Midbrain (tissue), 1 donor: ENCODE measurements at regions not wholly inside any gene's neighbourhood (a gene's known extent, or its start where the extent isn't known, plus 50 kb on each side); places are given as distances from the start of the nearest gene placed in this dataset.

ENCODE experiments used
- DNase-seq: peaks from one replicate; lab custom pipeline; 2025; lab: John Stamatoyannopoulos, UW

DNA sequence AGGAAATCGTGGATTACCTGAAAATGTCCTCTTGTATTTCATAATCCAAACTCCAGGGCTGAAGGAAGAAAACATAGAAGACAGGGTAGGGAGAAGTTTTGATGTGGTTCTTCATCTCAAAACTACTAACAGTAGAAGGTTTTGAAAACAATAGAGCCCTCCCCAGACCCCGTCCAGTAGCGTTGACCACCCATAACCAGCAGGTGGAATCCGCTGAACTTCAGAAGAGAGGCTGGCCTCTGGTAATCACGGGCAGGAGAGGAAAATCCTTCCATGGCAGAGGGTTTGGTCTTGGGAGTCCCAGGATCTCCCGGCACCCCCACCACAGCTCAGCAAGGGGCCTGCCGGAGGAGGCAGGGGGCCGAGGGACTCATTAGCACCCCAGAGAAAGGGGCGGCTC, 333.4 kb upstream of the RNF32 start:
- no peak for DNase-seq

DNA sequence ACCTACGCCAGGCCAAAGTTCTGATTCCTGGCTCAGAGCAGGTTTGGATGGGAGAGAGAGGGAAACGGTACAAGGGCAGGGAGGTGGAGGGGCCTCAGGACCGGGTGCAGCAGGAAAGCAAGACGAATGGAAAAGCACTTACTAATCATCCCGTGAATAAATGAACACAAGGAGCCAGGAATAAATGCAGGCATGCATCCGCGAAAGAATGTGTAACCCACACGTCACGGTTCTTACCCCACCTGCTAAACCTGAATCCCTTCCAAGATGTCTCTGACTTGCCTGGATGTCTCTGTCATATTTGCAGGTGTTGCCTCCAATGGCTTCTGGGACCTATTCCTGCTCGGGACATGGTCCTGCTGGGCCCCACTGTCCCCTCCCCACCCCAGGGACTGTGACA, 335.2 kb upstream of the RNF32 start:
- DNase-seq, result no peak

DNA sequence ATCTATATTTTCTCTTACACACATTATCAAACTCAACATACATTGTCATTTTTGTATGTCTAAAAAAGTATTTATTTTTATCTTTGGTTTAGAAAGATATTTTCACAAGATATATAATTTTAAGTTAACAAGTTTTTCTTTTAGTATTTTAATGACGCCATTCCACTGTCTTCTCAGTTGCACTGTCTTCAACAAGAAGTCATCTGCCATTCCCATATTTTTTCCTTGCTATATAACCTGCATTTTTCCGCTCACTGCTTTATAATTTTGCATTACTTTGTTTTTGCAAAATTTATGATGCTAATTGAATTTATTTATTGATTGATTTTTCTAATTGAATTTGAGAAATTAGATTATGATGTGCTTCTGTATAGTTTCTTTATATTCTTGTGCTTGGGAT, 357.8 kb upstream of the RNF32 start:
- no peak for DNase-seq

DNA sequence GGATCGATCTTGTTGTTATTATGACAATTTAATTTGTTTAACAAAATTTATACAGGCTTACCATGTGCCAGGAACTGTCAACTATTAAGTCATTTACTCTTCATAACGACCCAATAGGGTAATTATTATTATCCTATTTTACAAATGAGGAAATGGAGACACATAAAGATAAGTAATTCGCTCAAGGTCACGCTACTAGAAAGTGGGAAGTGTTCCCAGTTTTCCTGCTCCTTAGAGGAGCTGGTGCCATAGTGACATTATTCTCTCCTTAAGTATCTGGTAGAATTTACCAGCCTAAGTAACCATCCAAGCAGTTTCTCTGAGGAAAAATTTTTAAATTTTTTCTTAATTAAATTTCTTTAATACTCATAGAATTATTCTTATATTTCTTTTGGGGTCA, 360.9 kb upstream of the RNF32 start:
- no peak for DNase-seq

DNA sequence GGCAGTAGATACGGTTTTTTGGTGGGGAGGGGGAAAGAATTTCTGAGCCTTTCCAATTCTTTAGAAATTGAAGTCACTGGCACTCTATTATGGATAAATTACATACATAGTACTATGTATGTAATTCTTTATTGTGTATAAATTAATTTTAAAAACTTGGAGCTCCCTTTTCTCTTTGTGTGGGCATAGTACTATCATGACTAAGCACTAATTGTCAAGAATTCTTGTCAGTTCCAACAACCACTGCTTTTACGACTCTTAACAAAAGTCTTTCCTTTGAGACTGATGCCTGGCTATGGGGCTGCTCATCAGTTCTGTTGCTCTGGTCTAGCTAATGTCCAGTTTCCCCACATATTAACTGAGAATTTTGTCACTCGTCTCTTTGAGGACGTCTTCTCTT, 365.3 kb upstream of the RNF32 start:
- DNase-seq, result no peak

DNA sequence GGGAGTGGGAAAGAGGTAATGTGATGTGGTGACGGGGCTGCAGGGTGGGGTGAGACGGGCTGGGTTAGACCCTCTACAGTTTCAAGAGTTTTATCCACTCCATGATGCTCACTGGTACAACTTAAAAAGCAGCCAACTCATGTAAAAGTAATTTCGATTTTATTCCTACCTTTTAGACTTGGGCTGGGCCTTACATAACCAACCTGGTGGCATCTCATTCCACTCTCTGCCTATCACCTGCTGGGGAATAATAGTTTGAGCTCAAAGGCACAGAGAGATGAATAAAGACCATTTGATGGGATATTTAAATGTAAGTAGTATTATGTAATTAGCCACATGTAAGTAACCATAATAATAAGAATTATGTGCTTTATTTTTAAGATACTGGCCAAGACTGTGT, 366.0 kb upstream of the RNF32 start:
- no peak for DNase-seq

DNA sequence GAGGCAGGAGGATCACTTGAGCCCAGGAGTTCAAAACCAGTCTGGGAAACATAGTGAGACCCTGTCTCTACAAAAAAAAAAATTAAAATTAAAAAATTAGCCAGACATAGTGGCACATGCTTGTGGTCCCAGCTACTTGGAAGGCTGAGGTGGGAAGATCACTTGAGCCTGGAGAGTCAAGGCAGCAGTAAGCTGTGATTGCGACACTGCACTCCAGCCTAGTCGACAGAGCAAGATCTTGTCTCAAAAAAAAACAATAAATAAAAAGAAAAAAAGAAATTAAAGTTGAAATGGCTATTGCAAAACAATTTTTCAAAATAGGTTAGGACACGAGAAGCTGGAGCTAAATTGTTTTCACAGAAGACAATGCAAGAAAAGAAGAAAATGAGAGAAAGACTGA, 379.0 kb upstream of the RNF32 start:
- DNase-seq, result no peak

DNA sequence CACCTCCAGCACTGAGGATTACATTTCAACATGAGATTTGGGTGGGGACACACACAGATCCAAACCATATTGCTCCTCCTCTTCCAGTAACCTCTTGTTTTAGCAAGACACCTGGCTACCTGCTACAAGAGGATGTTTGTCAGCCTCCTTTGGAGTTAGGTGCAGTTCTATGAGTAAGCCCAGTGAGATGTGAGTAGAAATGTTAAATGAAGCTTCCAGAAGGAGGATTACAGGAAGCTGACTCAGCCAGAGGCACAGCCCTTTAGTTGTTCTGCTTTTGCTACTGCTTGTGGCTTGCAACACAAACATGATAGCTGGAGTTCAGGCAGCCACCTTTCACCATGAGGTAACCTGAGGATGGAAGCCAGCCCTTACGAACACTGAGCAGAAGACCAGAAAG, 382.7 kb upstream of the RNF32 start:
- no peak for DNase-seq

DNA sequence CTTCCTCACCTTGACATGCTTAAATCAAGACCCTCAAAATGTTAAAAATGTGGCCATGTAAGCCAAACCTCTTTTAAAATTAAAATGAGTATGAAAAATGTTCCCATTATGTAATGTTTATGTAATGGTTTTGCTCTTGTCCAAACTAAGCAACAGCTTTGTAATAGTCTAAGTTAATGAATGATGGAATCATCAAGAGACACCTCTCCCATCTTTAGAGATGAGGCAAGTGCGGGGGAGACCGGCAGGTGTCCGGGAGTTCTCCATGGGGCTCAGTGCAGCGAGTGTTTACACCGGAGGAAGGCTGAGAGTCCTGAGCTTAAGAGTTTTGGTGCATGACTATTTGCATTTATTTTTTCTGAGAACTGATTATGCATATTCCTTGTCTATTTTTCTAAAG, 384.9 kb upstream of the RNF32 start:
- DNase-seq, result no peak

DNA sequence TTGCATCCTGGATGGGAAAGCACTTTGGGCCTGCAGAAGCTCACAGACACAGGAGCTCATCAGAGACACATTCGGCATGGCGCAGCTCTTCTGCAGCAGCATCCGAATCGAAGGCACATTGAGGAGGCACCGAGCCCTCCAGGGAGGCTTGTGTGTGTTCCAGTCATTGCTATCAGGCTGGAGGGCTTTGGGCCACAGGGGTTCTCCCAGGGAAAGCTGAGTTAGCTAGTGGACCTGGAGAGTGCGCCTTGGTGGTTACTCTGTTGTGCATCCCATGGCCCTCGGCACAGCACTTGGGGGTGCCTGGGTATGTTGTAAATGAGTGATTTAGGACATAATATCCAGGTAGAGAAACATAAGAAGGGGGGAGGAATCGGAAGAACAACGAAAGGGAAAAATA, 388.7 kb upstream of the RNF32 start:
- DNase-seq, result no peak

DNA sequence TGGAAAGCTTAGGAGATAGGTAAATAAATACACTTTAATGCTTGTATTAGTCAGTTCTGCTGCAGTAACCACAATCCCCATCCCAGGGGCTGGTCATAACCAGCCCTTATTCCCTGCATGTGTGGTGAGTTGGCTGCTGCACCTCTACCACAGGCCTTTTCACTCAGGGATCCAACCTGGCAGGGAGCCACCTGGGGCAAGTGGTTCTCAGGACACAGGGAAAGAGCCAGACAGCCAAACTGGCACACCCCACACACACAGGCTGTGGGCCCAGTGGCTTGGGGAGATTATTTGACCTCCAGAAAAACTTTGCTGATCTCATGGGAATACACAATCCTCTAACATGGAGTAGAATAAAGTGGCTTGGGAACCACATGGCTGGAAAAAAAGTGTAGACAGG, 400.0 kb upstream of the RNF32 start:
- DNase-seq, result no peak

DNA sequence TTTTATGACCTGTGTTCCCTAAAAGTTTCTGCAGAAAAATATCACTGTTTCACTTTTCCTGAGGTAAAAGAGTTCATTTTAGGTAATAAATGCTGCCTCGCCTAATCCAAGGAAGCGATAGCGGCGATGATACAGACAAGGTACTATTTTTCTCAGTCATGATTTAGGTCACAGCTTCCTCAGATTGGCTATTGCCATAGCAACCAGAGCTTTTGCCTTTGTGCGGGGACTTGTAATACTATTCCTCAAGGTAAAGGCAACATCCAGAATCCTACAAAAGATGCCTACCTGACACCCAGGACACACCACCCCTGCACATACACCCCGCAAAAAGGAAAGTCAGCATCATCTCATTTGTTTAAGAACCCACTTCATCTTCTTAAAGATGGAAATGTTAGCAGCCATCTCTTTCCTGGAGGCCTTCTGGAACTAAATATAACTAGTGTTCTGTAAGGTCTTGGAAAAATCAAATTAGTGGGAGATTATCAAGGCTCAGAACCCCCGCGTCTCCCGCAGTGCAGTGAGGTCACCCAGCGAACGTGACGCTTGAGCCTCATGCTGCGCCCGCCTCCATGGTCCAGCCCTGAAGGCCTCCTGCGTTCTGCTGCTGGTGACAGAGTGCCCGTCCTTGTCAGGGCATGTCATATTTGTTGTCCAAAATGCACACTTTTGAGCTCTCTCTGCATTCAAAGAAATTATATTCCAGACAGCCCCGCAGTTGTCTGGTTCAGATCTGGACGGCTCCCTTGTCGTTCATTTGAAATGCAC, 402.0 kb upstream of the RNF32 start:
- no peak for DNase-seq

DNA sequence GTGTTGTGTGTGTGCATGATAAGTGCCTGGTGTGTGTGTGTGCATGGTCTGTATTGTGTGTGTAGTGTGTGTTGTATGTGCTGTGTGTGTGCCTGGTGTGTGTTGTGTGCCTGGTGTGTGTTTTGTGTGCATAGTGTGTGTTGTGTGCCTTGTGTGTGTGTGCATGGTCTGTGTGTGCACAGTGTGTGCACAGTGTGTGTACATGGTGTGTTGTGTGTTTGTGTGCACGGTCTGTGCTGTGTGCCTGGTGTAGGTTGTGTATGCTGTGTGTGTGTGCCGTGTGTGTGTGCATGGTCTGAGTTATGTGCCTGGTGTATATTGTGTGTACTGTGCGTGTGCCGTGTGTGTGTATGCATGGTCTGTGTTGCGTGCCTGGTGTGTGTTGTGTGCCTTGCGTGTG, 403.0 kb upstream of the RNF32 start:
- no peak for DNase-seq

DNA sequence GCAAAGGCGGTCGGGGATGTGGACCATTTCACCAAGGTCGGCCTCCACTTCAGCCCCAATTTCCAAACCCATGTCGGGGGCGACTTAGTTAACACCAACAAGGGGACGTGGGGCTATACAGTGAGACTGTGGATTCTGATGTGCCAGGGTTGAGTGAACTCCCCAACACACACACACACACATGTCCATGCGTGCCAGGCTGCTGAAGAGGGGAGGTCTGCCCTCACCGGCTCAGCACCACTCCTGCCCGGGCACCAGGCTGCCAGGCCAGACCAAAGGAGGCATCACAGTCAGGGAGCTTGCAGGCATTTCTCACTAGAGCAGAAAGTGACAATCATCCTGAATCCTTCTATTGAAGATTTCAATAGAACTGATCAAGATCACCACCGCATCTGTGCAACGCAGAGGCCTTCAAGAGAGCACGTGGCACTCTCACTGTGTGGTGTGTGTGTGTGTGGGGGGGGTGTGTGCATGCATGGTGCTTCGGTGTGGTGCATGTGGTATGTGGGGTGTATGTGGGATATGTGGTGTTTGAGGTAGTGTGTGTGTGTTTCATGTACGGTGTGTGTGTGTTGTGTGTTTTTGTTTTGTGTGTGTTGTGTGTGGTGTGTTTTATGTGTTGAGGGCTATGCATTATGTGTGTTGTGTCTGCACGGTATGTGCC, 403.5 kb upstream of the RNF32 start:
- DNase-seq, result no peak

DNA sequence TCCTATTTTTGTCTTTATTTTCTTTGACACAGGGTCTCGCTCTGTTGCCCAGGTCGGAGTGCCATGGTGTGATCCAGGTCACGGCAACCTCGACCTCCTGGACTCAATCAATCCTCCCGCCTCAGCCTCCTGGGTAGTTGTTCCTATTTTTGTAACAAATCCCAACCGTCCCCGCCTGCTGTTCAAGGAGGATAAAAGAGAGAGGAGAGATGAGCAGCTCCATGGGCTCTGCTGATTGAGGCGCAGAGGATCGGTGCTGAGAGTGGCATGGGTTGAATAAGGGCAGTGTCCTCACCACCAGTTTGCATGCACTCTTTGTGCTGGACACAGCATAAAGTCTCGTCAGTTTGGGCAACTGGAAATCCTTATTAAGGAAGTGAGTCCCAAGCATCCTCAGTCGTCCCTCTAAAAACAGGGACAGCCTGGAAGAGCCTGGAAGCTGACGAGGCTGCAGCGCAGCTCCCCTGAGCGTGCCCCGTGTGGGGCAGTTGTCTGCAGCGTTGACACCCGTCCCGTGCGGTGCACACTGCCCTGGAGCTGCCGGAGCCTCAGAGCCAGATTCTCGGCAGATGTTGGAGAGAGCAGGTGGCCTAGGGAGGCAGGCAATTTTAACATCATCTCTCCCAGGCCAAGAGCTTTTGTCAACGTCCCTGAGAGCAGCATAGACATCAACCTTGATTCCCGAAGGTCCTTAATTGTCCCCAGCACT, 404.2 kb upstream of the RNF32 start:
- DNase-seq, result no peak

DNA sequence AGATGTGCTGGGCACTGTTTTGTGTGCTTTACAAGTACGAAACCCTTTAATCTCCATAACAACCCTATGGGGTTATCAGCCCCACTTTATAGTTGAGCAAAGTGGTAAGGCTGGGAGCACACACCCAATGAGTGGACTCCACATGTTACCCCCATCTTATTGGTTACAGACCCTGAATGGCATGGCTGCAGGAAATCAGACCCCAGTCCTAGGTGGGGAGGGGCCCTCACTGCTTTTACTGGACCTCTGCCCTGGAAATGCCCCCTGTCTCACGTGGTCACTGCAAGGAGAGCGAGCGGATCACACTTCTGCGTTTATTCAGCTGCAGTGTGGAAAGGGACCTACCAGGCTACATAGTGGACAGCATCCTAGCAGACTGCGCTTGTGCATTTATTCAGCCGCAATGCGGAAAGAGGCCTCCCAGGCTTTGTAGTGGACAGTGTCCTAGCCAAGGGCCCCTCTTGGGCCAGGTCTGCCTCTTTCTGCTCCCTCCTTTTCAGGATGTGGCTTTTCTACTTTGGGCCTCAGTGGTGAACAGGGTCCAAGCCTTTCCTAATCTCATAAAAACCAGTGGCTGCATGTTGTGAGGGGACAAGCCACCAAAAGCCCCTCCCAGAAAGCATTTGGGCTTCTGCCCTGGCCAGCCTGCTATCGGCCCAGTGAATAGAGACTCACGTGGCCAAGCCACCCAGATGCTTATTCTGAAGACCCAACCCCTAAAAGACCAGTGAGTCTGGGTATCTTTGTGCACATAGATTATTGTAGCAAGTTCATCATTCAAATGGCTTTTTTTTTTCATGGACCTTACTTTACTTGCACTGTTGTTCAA, 405.7 kb upstream of the RNF32 start:
- DNase-seq, result no peak

DNA sequence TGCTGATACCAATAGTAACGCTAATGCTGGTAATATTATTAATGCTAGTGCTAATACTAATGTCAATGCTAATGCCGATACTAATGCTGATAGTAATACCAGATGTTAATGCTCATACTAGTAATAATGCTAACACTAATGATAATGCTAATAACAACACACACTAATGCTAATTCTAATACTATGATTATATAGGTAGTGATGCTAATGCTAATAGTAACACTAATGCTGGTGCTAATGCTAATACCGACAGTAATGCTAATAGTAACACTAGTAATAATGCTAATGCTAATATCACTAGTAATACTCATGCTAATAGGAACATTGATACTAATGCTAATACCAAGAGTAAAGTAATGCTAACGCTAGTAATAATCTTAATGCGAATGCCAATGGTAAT, 406.4 kb upstream of the RNF32 start:
- DNase-seq, result no peak

DNA sequence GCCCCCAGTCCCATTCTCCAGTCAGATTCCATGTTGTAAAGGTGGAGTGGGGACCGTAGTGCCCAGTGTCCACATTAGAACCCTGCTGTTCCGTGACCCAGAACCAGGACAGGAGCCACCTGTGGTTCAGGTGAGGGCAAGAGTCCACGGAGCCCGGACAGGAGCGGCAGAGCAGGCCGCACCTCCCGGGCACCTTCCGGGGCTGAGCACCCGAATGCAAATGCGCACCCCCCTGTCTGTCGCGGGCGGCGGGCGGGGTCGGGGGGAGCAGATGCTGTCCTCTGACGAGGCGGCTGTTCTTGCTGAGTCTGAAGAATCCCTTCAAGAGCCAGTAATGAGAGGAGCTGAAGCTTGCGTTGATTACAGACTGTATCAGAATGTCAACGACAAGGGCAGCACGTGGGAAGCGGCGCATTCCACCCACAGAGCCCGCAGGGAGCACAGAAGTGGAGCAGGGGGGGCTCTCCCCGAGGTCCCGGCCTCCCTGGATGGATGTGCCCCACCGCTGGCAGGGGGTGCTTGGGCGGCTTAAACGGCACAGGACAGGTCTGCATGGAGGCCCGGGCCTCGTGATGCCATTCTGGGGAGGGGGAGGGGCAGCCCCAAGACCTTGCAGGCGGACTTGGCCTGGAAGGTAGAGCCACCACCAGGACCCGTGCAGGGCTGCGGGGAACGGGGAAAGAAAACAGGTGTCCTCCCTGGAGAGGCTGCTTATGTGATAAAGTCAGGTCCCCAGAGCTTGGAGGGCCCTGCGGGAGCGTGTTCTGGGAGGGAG, 407.5 kb upstream of the RNF32 start:
- no peak for DNase-seq

DNA sequence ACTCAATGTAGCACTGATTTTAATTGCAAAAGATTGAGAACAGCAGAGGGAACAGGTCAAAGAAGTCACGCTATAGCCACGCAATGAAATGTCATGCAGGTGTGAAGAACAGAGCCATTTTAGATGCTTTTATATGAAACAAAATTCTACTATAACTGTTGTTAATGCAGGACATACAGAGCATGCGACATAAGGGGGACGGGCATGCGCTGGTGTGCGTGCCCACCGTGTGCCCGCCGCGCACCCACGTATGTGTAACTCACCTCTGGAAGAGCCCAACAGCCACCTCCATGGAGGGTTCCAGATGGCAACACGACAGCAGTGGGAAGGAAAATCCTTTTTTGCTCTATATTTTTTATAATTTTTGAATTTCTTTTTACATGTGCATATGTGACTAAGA, 410.0 kb upstream of the RNF32 start:
- no peak for DNase-seq

DNA sequence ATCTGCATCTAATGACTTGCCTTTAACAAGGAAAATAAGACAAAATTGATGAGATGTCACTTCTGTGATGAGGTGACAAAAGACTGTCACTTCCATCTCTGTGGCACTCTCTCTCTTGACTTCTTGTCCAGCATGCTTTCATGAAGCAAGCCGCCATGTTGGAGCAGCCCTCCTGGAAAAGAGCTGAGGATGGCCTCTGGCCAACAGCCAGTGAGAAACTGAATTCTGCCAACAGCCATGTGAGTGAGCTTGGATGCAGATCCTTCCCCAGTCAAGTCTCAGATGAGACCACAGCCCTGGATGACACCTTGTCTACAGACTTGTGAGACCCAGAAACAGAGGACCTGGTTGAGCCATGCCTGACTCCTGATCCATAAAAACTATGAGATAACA, 412.6 kb upstream of the SHH start:
- DNase-seq, result no peak

DNA sequence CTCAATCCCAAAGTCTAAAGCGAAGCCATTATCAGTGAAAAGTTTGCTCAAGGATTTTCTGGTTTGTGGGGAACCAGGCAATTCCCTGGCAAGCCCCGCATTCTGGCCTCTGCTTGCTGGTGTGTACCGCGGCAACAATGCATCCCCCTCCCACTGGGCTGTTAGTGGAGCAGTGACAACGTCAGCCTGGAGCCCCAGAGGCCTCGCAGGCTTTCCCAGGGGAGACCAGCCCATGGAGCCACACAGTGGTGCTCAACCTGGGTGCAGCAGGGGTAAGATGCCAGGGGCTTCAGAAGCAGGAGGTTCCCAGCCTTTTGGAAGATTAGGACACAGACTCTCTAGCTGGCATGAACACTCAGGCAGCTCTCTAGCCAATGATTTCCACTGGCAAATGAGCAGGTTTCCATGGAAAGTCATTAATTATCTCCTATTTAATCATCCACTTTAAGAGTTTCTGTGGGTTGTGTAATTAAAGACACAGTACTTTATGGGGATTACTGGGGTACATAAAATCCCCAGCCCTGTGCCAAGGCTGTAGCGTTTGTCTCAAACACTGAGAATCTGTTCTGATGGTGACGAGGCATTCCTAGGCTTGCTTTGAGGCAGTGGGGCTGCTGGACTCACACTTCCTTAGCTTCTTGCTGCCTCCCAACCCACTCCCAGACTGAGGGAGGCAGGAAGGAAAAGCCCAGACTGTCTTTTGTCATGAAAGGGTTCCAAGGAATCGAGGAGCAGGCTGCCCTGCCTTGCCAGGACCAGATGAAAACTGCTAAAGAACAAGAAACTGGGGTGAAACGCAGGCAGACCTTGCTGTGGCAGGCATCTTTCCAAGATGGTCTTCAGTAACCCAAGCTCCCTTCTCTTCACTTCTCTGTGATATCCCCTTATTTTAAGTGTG, 411.9 kb upstream of the SHH start:
- no peak for DNase-seq
